ENCODE measurements at regions not wholly inside any gene's neighbourhood (a gene's known extent, or its start where the extent isn't known, plus 50 kb on each side); places are given as distances from the start of the nearest gene placed in this dataset.

DNA sequence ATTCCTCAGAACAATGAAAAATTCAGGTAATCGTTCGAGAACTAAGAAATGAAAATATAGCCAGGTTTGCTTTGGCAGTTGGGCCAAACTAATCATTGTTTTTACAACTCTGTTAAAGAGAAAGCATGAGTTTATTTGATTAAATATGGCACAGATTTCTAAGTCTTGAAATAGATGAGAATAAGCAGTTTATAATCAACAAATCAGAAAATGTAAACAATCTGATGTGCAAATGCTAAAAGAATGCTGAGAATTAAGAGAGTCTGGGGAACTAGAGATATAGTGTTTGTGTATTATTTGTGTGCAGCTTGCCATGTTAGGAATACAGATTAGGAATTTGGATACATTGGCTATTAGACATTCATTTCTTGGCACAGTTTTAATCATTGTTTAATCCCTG is 212.5 kb downstream of the TANC2 start:
- TF ChIP-seq, protein P1, sequence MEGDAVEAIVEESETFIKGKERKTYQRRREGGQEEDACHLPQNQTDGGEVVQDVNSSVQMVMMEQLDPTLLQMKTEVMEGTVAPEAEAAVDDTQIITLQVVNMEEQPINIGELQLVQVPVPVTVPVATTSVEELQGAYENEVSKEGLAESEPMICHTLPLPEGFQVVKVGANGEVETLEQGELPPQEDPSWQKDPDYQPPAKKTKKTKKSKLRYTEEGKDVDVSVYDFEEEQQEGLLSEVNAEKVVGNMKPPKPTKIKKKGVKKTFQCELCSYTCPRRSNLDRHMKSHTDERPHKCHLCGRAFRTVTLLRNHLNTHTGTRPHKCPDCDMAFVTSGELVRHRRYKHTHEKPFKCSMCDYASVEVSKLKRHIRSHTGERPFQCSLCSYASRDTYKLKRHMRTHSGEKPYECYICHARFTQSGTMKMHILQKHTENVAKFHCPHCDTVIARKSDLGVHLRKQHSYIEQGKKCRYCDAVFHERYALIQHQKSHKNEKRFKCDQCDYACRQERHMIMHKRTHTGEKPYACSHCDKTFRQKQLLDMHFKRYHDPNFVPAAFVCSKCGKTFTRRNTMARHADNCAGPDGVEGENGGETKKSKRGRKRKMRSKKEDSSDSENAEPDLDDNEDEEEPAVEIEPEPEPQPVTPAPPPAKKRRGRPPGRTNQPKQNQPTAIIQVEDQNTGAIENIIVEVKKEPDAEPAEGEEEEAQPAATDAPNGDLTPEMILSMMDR (IDR thresholded peaks at IDR 0.05): no peak
- no peak for TF ChIP-seq POLR2A (IDR thresholded peaks at IDR 0.05)

All from uterus (tissue), 2 donors.